ENCODE measurements at regions not wholly inside any gene's neighbourhood (a gene's known extent, or its start where the extent isn't known, plus 50 kb on each side); places are given as distances from the start of the nearest gene placed in this dataset.

- TF ChIP-seq CTCF (conservative IDR thresholded peaks at IDR 0.05) (no peak), EZH2 (IDR thresholded peaks at IDR 0.05; ENCODE audit: low read depth) (no peak)
These were observed 233.1 kb upstream of the FOXF1 start for GRCh38 chr16:86277221-86277620.

Data from PC-9 (cell line).